K562 (cell line): ENCODE measurements at regions not wholly inside any gene's neighbourhood (a gene's known extent, or its start where the extent isn't known, plus 50 kb on each side); places are given as distances from the start of the nearest gene placed in this dataset.

Experiments used
- ATAC-seq: fragments of 200-7000 bp; cut with Tn5 transposase; 3 replicates; pipeline ENCODE4 v1.9.1; 2020; ENCODE audit warnings: moderate library complexity
- BruUV-seq: library from RNA; stranded (reverse); fragments of 400-500 nt; replicated peaks from 2 replicates; lab custom pipeline; 2021; lab: Mats Ljungman, UMichigan
- CTCF ChIA-PET: fragments of 300-600 bp; formaldehyde crosslinking; extraction: SDS; loops from one replicate; lab custom pipeline; 2021; ENCODE audit warnings: low intra/inter-chr PET ratio; lab: Yijun Ruan, JAX
- POLR2A ChIA-PET: fragments of 300-600, 350-650 bp; sonication (Branson Sonifier 250); formaldehyde crosslinking; extraction: SDS; loops from one replicate; lab custom pipeline; 2021; ENCODE audit warnings: antibody characterized with exemption, inconsistent platforms; lab: Yijun Ruan, JAX
- DNase-seq, 4 experiments: peaks; one replicate each; pipeline versions ENCODE4 v3.0.0 to v3.0.0-alpha.2; 2011 to 2018; ENCODE audit warnings: low spot score in 3 of 4, mixed read lengths in 3 of 4; ENCODE audit errors: extremely low read depth in 1 of 4
- FAIRE-seq: peaks from 2 replicates; lab custom pipeline; 2011; peaks lifted over from hg19 to GRCh38; lab: Jason Lieb, UNC
- H2AFZ ChIP-seq: 2 replicates; pipeline ENCODE4 v1.6.0; 2011; ENCODE audit warnings: low read depth, low read length, control low read depth, inconsistent platforms
- H3K27ac ChIP-seq: fragments of 200-600 bp; 3 replicates; pipeline ENCODE4 v1.8.0; 2011; ENCODE audit warnings: low read depth, mild to moderate bottlenecking, control low read depth, inconsistent platforms, low read length, moderate library complexity, mixed read lengths; ENCODE audit errors: extremely low read depth
- H3K27me3 ChIP-seq, 2 experiments: fragments of 300-600 bp in 1 of 2; 2 replicates in 1 of 2; 3 replicates in 1 of 2; pipeline versions ENCODE4 v1.6.0 to v1.8.0; 2011; ENCODE audit warnings: inconsistent platforms in 2 of 2, low read length in 2 of 2, mild to moderate bottlenecking in 1 of 2, mixed read lengths in 1 of 2, moderate library complexity in 1 of 2; ENCODE audit not compliant: control insufficient read depth in 2 of 2, insufficient read depth in 2 of 2
- H3K36me3 ChIP-seq: fragments of 300-600 bp; 3 replicates; pipeline ENCODE4 v1.8.0; 2011; ENCODE audit warnings: mild to moderate bottlenecking, low read length, inconsistent platforms; ENCODE audit not compliant: control insufficient read depth, insufficient read depth
- H3K4me1 ChIP-seq, 2 experiments: fragments of 200-600 bp in 1 of 2; replicated peaks in 1 of 2; 2 replicates in 1 of 2; 3 replicates in 1 of 2; pipeline versions ENCODE4 v1.5.1 to v1.8.0; 2011; ENCODE audit warnings: inconsistent platforms in 2 of 2, low read length in 2 of 2, mild to moderate bottlenecking in 1 of 2, mixed read lengths in 1 of 2, moderate library complexity in 1 of 2; ENCODE audit not compliant: control insufficient read depth in 2 of 2, insufficient read depth in 2 of 2
- H3K4me2 ChIP-seq: 2 replicates; pipeline ENCODE4 v1.6.1; 2011; ENCODE audit warnings: low read length, control low read depth, inconsistent platforms, mixed read lengths; ENCODE audit not compliant: insufficient read depth
- H3K4me3 ChIP-seq: fragments of 200-600 bp; sonication (generic), shearing (Covaris generic); 2 replicates; pipeline ENCODE4 v1.5.1; 2016; ENCODE audit warnings: control low read depth, inconsistent platforms
- H3K79me2 ChIP-seq: fragments of 200-600 bp; 3 replicates; pipeline ENCODE4 v1.8.0; 2011; ENCODE audit warnings: low read length, inconsistent platforms; ENCODE audit not compliant: control insufficient read depth, insufficient read depth
- H3K9ac ChIP-seq, 2 experiments: 2 replicates each; pipeline versions ENCODE4 v1.6.0 to v1.6.1; 2011; ENCODE audit warnings: low read depth in 2 of 2, low read length in 2 of 2, control low read depth in 1 of 2, inconsistent platforms in 1 of 2, mild to moderate bottlenecking in 1 of 2, mixed read lengths in 1 of 2; ENCODE audit not compliant: insufficient read depth in 1 of 2
- H3K9me1 ChIP-seq: one replicate; pipeline ENCODE4 v1.6.0; 2011; ENCODE audit warnings: inconsistent platforms, mild to moderate bottlenecking, low read length, moderate library complexity; ENCODE audit not compliant: control insufficient read depth, insufficient read depth
- H3K9me3 ChIP-seq: replicated peaks from 2 replicates; pipeline ENCODE4 v1.5.1; 2011; ENCODE audit warnings: low read depth, low read length, inconsistent platforms; ENCODE audit not compliant: control insufficient read depth, insufficient read depth
- H4K20me1 ChIP-seq: replicated peaks from 2 replicates; pipeline ENCODE4 v1.6.1; 2011; ENCODE audit warnings: low read length, inconsistent platforms, mixed read lengths; ENCODE audit not compliant: control insufficient read depth, insufficient read depth
- CHD2 ChIP-seq: IDR thresholded peaks from 2 replicates; pipeline ENCODE4 v1.6.1; 2011; ENCODE audit warnings: low read depth, low read length
- ETV6 ChIP-seq, 3 experiments: fragments of 150-350 bp in 1 of 3; sonication (generic) in 1 of 3; formaldehyde crosslinking in 1 of 3; IDR thresholded peaks; 2 replicates each; pipeline versions ENCODE4 v1.6.1 to v1.8.0; 2014 to 2022; ENCODE audit warnings: borderline replicate concordance in 2 of 3, low read depth in 2 of 3, antibody characterized with exemption in 1 of 3, low read length in 1 of 3, mild to moderate bottlenecking in 1 of 3, missing genetic modification reagents in 1 of 3
- HDGF ChIP-seq: fragments of 450-650 bp; IDR thresholded peaks from 2 replicates; pipeline ENCODE4 v1.6.1; 2016
- HOXB6 ChIP-seq: fragments of 250-450 bp; sonication (Bioruptor Pico); IDR thresholded peaks from 2 replicates; pipeline ENCODE4 v1.5.1; 2022; ENCODE audit warnings: mild to moderate bottlenecking, borderline replicate concordance
- JUND ChIP-seq, 2 experiments: IDR thresholded peaks; 2 replicates in 1 of 2; 3 replicates in 1 of 2; pipeline ENCODE4 v1.6.1; 2011; ENCODE audit warnings: borderline replicate concordance in 2 of 2, low read depth in 2 of 2, low read length in 2 of 2, improper control_type of control experiment in 1 of 2, missing biosample characterization in 1 of 2, missing genetic modification characterization in 1 of 2, missing genetic modification reagents in 1 of 2
- NFIC ChIP-seq: fragments of 450-650 bp; IDR thresholded peaks from 2 replicates; pipeline ENCODE4 v1.6.1; 2017; ENCODE audit warnings: mild to moderate bottlenecking, inconsistent platforms
- SAFB ChIP-seq: fragments of 200-400 bp; formaldehyde crosslinking; IDR thresholded peaks from 2 replicates; pipeline ENCODE4 v1.6.1; 2017; ENCODE audit warnings: low read depth, low read length, borderline replicate concordance
- SAFB2 ChIP-seq: fragments of 200-400 bp; formaldehyde crosslinking; IDR thresholded peaks from 2 replicates; pipeline ENCODE4 v1.6.1; 2018; ENCODE audit warnings: borderline replicate concordance, low read length, low read depth, moderate library complexity; ENCODE audit not compliant: severe bottlenecking
- SRF ChIP-seq, 2 experiments: fragments of 250-450, 450-650 bp in 1 of 2; sonication (Bioruptor Pico) in 1 of 2; sonication (generic) in 1 of 2; formaldehyde crosslinking; IDR thresholded peaks; 2 replicates each; pipeline versions ENCODE4 v1.5.0 to v1.5.1; 2020 to 2022; ENCODE audit warnings: mild to moderate bottlenecking in 1 of 2, missing genetic modification reagents in 1 of 2
- TGIF2 ChIP-seq: sonication (generic); formaldehyde crosslinking; IDR thresholded peaks from 2 replicates; pipeline ENCODE4 v1.8.1; 2022; ENCODE audit warnings: mild to moderate bottlenecking, missing genetic modification reagents, moderate library complexity
- ZFP1 ChIP-seq: fragments of 450-650 bp; formaldehyde crosslinking; IDR thresholded peaks from 2 replicates; pipeline ENCODE4 v1.4.0; 2020; ENCODE audit warnings: mild to moderate bottlenecking, mixed read lengths
- ZFPM2 ChIP-seq: fragments of 250-450 bp; sonication (Bioruptor Pico); IDR thresholded peaks from 2 replicates; pipeline ENCODE4 v1.5.1; 2022; ENCODE audit warnings: mild to moderate bottlenecking
- ZKSCAN1 ChIP-seq: fragments of 150-350 bp; IDR thresholded peaks from 2 replicates; pipeline ENCODE4 v1.6.1; 2016; ENCODE audit warnings: low read depth, low read length
- ZNF311 ChIP-seq: fragments of 250-450 bp; sonication (Bioruptor Pico); IDR thresholded peaks from 2 replicates; pipeline ENCODE4 v1.4.0; 2020; ENCODE audit warnings: mild to moderate bottlenecking, moderate library complexity
- ZNF655 ChIP-seq: fragments of 250-450 bp; sonication (Bioruptor Pico); IDR thresholded peaks from 2 replicates; pipeline ENCODE4 v1.5.0; 2021
- WGBS: fragments of 100-300 bp; shearing (Covaris generic); methylation state at CpG from one replicate; pipeline ENCODE4 v1.1.6; 2016; ENCODE audit warnings: low coverage, mixed read lengths; ENCODE audit not compliant: insufficient coverage; ENCODE audit errors: missing lambda C conversion rate; 5-methylcytosine and 5-hydroxymethylcytosine counted together
- in situ Hi-C: fragments of 300-500 bp; cut with MboI; formaldehyde crosslinking; loops from 4 replicates; pipeline ENCODE4 v1.15.0; 2018; ENCODE audit warnings: inconsistent platforms, mixed read lengths
- intact Hi-C: fragments of 100-400 bp; cut with micrococcal nuclease; formaldehyde crosslinking; loops from 2 replicates; pipeline ENCODE4 v1.14.2; 2022
- TF ChIP-seq, protein P1 (sequence below): sonication (generic); formaldehyde crosslinking; IDR thresholded peaks from 2 replicates; pipeline ENCODE4 v1.8.0; 2023; ENCODE audit warnings: mild to moderate bottlenecking, missing genetic modification reagents
- TF ChIP-seq, protein P2 (sequence below): sonication (generic); formaldehyde crosslinking; IDR thresholded peaks from 2 replicates; pipeline ENCODE4 v1.8.1; 2023; ENCODE audit warnings: mild to moderate bottlenecking, missing genetic modification reagents

DNA sequence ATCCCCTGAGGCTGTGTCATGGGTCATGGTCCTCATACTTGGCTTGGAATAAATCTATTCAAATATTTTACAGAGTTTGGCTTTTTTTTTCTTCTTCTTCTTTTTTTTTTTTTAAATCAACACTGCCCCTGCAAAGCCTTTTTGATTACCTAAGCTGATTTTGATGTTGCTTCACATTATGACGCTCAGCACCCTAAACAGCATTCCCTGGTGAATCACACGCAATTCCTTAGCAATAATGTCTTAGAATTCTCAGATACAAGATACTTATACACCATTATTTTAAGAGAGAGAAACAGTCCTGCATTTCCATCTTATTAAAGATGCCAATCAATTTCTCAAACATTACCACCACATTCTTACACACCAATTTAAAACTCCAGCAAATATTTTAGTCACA is 323.7 kb upstream of the IGFBP3 start:
- no peaks in the 10 kb centered on the region for H4K20me1 ChIP-seq
- no peaks in the 10 kb centered on the region for H3K36me3 ChIP-seq
- CTCF ChIA-PET, result no interaction called here
- H3K9ac ChIP-seq, result no peak overlapping the region
- H3K9me1 ChIP-seq, result peaks cover 2% of the 10 kb centered on the region
- DNase-seq (no peak), FAIRE-seq (no peak), ATAC-seq (no peak)
- no peaks in the 10 kb centered on the region for H3K79me2 ChIP-seq
- intact Hi-C loops, result no loop called here
- no peak overlapping the region for H3K4me3 ChIP-seq
- peaks cover 1% of the 10 kb centered on the region; the same call in 1 of the 2 replicates for H3K9me3 ChIP-seq
- no TSS peak for BruUV-seq
- H2AFZ ChIP-seq, result no peak overlapping the region
- 0% methylated on average over 2 of the region's 2 CpGs for WGBS
- POLR2A ChIA-PET, result no interaction called here
- no peaks in the 10 kb centered on the region for H3K27me3 ChIP-seq
- no peak overlapping the region for H3K27ac ChIP-seq
- no peak overlapping the region for H3K4me2 ChIP-seq
- in situ Hi-C loops, result no loop called here
- no peaks in the 10 kb centered on the region for H3K4me1 ChIP-seq
- TF ChIP-seq SAFB2 (no peak), TGIF2 (no peak), ETV6 (IDR thresholded peaks at IDR 0.05; ENCODE audit: borderline replicate concordance in 1 of 2, low read depth in 2 of 2, low read length in 1 of 2) (no peak), ETV6 (CRISPR knock-in tag; IDR thresholded peaks at IDR 0.05; ENCODE audit: borderline replicate concordance) (no peak), ZKSCAN1 (no peak), ZFPM2 (CRISPR knock-in tag) (no peak), HDGF (no peak), ZNF655 (no peak), ZNF311 (no peak), SRF (CRISPR knock-in tag; IDR thresholded peaks at IDR 0.05) (no peak), CHD2 (no peak), HOXB6 (no peak), SAFB (no peak), JUND (IDR thresholded peaks at IDR 0.05; ENCODE audit: borderline replicate concordance, low read depth, low read length) (no peak), JUND (tag; IDR thresholded peaks at IDR 0.05; ENCODE audit: borderline replicate concordance, low read depth, low read length) (no peak), ZFP1 (CRISPR knock-in tag) (no peak), NFIC (no peak)
- TF ChIP-seq, protein P1, sequence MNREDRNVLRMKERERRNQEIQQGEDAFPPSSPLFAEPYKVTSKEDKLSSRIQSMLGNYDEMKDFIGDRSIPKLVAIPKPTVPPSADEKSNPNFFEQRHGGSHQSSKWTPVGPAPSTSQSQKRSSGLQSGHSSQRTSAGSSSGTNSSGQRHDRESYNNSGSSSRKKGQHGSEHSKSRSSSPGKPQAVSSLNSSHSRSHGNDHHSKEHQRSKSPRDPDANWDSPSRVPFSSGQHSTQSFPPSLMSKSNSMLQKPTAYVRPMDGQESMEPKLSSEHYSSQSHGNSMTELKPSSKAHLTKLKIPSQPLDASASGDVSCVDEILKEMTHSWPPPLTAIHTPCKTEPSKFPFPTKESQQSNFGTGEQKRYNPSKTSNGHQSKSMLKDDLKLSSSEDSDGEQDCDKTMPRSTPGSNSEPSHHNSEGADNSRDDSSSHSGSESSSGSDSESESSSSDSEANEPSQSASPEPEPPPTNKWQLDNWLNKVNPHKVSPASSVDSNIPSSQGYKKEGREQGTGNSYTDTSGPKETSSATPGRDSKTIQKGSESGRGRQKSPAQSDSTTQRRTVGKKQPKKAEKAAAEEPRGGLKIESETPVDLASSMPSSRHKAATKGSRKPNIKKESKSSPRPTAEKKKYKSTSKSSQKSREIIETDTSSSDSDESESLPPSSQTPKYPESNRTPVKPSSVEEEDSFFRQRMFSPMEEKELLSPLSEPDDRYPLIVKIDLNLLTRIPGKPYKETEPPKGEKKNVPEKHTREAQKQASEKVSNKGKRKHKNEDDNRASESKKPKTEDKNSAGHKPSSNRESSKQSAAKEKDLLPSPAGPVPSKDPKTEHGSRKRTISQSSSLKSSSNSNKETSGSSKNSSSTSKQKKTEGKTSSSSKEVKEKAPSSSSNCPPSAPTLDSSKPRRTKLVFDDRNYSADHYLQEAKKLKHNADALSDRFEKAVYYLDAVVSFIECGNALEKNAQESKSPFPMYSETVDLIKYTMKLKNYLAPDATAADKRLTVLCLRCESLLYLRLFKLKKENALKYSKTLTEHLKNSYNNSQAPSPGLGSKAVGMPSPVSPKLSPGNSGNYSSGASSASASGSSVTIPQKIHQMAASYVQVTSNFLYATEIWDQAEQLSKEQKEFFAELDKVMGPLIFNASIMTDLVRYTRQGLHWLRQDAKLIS (CRISPR knock-in tag), result no peak
- TF ChIP-seq, protein P2, sequence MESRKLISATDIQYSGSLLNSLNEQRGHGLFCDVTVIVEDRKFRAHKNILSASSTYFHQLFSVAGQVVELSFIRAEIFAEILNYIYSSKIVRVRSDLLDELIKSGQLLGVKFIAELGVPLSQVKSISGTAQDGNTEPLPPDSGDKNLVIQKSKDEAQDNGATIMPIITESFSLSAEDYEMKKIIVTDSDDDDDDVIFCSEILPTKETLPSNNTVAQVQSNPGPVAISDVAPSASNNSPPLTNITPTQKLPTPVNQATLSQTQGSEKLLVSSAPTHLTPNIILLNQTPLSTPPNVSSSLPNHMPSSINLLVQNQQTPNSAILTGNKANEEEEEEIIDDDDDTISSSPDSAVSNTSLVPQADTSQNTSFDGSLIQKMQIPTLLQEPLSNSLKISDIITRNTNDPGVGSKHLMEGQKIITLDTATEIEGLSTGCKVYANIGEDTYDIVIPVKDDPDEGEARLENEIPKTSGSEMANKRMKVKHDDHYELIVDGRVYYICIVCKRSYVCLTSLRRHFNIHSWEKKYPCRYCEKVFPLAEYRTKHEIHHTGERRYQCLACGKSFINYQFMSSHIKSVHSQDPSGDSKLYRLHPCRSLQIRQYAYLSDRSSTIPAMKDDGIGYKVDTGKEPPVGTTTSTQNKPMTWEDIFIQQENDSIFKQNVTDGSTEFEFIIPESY (CRISPR knock-in tag), result no peak
